GM19452 (cell line): ENCODE measurements at regions not wholly inside any gene's neighbourhood (a gene's known extent, or its start where the extent isn't known, plus 50 kb on each side); places are given as distances from the start of the nearest gene placed in this dataset.
A peak's percentile ranks its signal among the peaks of the same experiment; 100 is the strongest.
"Not testable (repeated sequence)": the region's sequence is repeated elsewhere in the genome, so short reads cannot be mapped to it uniquely, and the experiment has no call there.

Experiments
- ATAC-seq: cut with Tn5 transposase; IDR thresholded peaks from one replicate; pipeline ENCODE4 v1.9.1; 2021; ENCODE audit not compliant: unreplicated experiment

GRCh38 chr15:62362608-62363007 is 197.5 kb upstream of the C2CD4B start:
- no peak for ATAC-seq

- ATAC-seq = no peak
Observed at GRCh38 chr15:62363913-62364312, 198.8 kb upstream of the C2CD4B start.

- no peak for ATAC-seq
Observed at GRCh38 chr15:62365795-62366442, 200.8 kb upstream of the C2CD4B start.

GRCh38 chr15:62369454-62369853 is 204.4 kb upstream of the C2CD4B start:
- ATAC-seq = no peak

GRCh38 chr15:62371683-62372082 is 206.6 kb upstream of the C2CD4B start:
- ATAC-seq = not testable (repeated sequence)

GRCh38 chr15:62377736-62378480 is 212.8 kb upstream of the C2CD4B start:
- no peak for ATAC-seq

- ATAC-seq = no peak
Observed at GRCh38 chr15:62378772-62379498, 213.8 kb upstream of the C2CD4B start.

- no peak for ATAC-seq
Observed at GRCh38 chr15:62380011-62380410, 214.9 kb upstream of the C2CD4B start.

GRCh38 chr15:62382046-62382445 is 217.0 kb upstream of the C2CD4B start:
- ATAC-seq = no peak

GRCh38 chr15:62389885-62390790 is 225.1 kb upstream of the C2CD4B start, which contains the start of gene TLN2:
TLN2 (plus strand) TSS chr15:62390550.
- peak; percentile 87 for ATAC-seq

- no peak for ATAC-seq
Observed at GRCh38 chr15:62390791-62391640, 225.9 kb upstream of the C2CD4B start.

GRCh38 chr15:62391641-62392262 is 226.7 kb upstream of the C2CD4B start:
- no peak for ATAC-seq

- no peak for ATAC-seq
Observed at GRCh38 chr15:62392376-62392775, 227.3 kb upstream of the C2CD4B start.

- ATAC-seq = no peak
Observed at GRCh38 chr15:62393196-62393595, 228.1 kb upstream of the C2CD4B start.

- no peak for ATAC-seq
Observed at GRCh38 chr15:62394079-62394478, 229.0 kb upstream of the C2CD4B start.

- ATAC-seq = no peak
Observed at GRCh38 chr15:62400778-62401177, 235.7 kb upstream of the C2CD4B start.

- no peak for ATAC-seq
Observed at GRCh38 chr15:62402687-62403086, 237.6 kb upstream of the C2CD4B start.

- no peak for ATAC-seq
Observed at GRCh38 chr15:62403164-62403809, 238.2 kb upstream of the C2CD4B start.
